ENCODE measurements at regions not wholly inside any gene's neighbourhood (a gene's known extent, or its start where the extent isn't known, plus 50 kb on each side); places are given as distances from the start of the nearest gene placed in this dataset.

DNA sequence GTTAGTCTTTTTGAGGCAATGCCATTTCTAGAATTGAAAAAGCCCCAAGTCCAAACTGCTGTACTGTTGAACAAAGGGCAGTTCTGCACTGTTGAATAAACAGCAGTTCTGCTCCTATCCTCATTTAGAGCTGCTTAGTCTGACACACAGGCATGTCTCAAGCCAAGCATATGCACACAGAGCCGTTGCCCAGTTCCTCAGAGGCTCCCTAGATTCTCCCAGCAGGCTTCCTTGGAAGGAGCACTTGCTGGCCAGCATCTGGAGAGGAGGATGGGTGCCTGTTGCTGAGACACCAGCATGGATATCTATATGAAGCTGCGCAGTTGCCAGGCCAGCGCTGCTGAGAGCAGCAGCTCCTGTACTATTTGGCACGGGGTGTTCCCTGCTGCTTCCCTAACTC, 138.3 kb upstream of the USP38 start:
- TF ChIP-seq POLR2AphosphoS5 (IDR thresholded peaks at IDR 0.05) (no peak), POLR2A (IDR thresholded peaks at IDR 0.05; ENCODE audit: low read depth) (no peak), EP300 (IDR thresholded peaks at IDR 0.05) (no peak)
- TF ChIP-seq, protein P1, sequence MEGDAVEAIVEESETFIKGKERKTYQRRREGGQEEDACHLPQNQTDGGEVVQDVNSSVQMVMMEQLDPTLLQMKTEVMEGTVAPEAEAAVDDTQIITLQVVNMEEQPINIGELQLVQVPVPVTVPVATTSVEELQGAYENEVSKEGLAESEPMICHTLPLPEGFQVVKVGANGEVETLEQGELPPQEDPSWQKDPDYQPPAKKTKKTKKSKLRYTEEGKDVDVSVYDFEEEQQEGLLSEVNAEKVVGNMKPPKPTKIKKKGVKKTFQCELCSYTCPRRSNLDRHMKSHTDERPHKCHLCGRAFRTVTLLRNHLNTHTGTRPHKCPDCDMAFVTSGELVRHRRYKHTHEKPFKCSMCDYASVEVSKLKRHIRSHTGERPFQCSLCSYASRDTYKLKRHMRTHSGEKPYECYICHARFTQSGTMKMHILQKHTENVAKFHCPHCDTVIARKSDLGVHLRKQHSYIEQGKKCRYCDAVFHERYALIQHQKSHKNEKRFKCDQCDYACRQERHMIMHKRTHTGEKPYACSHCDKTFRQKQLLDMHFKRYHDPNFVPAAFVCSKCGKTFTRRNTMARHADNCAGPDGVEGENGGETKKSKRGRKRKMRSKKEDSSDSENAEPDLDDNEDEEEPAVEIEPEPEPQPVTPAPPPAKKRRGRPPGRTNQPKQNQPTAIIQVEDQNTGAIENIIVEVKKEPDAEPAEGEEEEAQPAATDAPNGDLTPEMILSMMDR (IDR thresholded peaks at IDR 0.05): no peak
